Tibial nerve (tissue), 4 donors: ENCODE measurements at regions not wholly inside any gene's neighbourhood (a gene's known extent, or its start where the extent isn't known, plus 50 kb on each side); places are given as distances from the start of the nearest gene placed in this dataset.

Source experiments
- EP300 ChIP-seq, 2 donors: sonication (generic); formaldehyde crosslinking; IDR thresholded peaks; one replicate each; pipeline ENCODE4 v1.6.1; 2017; ENCODE audit warnings: antibody characterized with exemption in 2 of 2, mild to moderate bottlenecking in 1 of 2
- TF ChIP-seq, protein P1 (sequence below), 5 experiments: fragments of 200-600 bp in 3 of 5; fragments of 450-650 bp in 2 of 5; sonication (generic) in 3 of 5; IDR thresholded peaks; one replicate each; pipeline ENCODE4 v1.5.1; 2016 to 2019; ENCODE audit warnings: antibody characterized with exemption in 5 of 5, mild to moderate bottlenecking in 3 of 5, moderate library complexity in 2 of 5

GRCh38 chr5:98604721-98605425, 168.6 kb upstream of the RGMB start:
- TF ChIP-seq, protein P1, sequence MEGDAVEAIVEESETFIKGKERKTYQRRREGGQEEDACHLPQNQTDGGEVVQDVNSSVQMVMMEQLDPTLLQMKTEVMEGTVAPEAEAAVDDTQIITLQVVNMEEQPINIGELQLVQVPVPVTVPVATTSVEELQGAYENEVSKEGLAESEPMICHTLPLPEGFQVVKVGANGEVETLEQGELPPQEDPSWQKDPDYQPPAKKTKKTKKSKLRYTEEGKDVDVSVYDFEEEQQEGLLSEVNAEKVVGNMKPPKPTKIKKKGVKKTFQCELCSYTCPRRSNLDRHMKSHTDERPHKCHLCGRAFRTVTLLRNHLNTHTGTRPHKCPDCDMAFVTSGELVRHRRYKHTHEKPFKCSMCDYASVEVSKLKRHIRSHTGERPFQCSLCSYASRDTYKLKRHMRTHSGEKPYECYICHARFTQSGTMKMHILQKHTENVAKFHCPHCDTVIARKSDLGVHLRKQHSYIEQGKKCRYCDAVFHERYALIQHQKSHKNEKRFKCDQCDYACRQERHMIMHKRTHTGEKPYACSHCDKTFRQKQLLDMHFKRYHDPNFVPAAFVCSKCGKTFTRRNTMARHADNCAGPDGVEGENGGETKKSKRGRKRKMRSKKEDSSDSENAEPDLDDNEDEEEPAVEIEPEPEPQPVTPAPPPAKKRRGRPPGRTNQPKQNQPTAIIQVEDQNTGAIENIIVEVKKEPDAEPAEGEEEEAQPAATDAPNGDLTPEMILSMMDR (IDR thresholded peaks at IDR 0.05): no peak
- no peak for TF ChIP-seq EP300 (IDR thresholded peaks at IDR 0.05)
